ENCODE measurements at regions not wholly inside any gene's neighbourhood (a gene's known extent, or its start where the extent isn't known, plus 50 kb on each side); places are given as distances from the start of the nearest gene placed in this dataset.

DNA sequence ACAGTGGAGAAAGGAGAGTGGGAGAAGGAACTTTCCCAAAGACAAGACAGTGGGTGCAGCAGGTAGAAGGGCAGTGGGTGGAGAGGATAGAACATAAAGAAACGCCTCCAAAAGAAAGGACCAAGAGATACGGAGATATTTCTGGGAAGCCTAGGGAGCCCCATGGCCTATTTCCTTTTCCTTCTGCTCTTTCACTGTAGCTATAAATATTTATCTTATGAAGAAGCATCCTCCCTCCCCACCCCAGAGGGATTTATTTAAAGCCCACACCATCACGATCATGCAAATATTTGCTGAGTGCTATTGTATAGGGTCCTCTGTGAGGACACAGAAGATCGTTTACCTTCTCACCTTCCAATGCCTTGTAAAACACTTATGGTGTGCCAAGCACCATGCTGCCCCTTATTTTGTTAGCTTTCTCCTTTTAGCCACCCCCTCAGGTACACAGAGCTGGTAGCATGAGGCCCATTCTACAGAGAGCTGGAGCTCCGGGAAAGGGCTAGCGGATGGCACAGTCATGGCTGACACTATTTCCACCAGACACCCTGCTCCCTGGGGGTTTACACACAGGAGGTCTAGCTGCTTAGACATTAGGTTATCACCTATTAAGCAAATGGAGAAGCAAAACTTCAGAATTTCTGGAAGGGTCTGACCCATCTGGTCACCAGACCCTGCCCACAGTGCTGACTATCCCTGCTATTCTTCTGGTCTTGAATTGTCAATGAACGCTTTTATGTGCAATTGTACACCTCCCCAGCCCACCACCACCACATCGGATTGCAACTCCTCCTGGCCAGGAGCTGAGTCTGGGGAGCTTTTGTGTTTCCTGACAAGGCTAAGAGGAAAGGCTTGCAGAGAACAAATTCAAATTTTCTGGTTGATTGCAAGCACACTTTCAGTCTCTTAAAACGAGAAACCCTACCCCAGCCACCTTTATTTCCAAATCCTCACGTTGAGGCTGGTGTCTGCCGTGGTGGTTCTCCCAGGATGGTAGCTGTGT lies 91.8 kb upstream of the KLF7 start:
- DNase-seq (ENCODE audit: low read depth, low spot score): no peak

DNA sequence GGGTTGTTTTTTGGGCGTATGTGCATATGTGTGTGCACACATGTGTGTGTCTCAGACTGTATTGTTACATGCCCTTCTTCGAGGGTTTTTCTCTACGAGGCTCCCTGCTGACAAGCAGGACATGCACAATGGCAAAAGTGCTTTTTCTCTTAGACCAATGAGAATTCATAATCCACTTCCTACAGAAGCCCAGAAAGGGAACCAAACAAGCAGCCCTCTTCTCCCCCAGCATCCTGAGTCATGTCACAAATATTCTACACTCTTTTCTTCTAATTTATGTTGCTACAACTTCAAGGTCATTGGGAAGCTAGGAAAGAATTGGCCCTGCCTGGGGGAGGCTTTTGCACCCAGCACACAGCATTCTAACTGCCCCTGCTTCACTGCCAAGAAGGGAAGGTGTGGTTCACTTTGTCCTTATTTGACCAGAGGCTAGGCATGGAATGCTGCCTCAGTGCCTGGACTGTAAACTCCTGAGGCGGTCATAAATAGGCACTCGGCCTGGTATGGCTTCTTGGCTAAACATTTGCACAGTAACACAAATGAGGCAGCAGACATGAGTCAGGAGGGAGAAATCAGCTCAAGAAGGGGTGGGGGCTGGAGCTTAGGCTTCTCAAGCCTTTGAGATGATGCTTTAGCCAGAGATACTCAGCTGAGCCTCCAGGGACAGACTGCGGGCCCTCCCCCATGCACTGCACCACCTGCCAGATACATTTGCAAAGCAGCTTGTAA lies 92.7 kb upstream of the KLF7 start:
- peak; percentile 64 for DNase-seq (ENCODE audit: low read depth, low spot score)

DNA sequence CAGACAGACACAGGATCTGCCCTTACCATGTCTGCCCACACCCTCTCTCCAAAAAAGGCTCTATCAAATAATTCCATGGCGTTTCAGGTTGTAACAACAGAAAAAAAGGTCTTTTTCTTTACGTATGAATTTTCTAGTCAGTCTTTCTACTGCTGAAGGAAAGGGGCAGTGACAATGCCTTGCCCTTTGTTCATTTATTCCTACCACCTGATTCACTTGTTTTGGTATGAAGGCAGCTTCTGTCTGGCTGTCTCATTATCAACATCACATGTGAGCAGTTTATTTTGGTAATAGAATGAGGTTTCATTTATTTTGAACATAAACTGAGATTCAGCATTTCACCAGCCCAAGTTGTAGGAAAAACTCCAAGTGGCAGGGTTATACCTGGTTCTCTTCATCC lies 94.3 kb upstream of the KLF7 start:
- DNase-seq (ENCODE audit: low read depth, low spot score): no peak

DNA sequence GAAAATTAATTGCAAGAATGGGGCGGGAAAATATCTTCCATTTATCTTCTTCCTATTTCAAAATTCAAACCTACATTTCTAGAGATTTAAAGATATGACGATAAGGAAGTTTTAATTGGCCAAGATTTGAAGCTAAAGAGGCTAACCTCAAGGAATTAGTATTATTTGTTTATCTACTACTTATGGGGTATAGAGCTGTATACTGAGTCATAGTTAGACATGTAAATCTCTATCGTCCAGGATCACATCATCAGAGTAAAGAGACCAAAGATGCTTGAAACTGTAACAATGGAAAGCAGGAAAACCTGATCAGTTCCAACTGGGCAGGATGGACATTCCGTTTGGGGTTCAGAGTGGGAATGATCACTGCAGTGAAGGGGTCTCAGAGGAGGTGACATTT lies 95.2 kb upstream of the KLF7 start:
- DNase-seq (ENCODE audit: low read depth, low spot score): no peak

GRCh38 chr2:207264310-207264709 lies 98.6 kb upstream of the KLF7 start:
- DNase-seq (ENCODE audit: low read depth, low spot score): no peak

- no peak for DNase-seq (ENCODE audit: low read depth, low spot score)
These were observed 99.6 kb upstream of the KLF7 start for GRCh38 chr2:207265332-207265731.

- DNase-seq (ENCODE audit: low read depth, low spot score): no peak
These were observed 100.1 kb upstream of the KLF7 start for GRCh38 chr2:207265869-207266268.

- no peak for DNase-seq (ENCODE audit: low read depth, low spot score)
These were observed 100.9 kb upstream of the KLF7 start for GRCh38 chr2:207266648-207267047.

DNA sequence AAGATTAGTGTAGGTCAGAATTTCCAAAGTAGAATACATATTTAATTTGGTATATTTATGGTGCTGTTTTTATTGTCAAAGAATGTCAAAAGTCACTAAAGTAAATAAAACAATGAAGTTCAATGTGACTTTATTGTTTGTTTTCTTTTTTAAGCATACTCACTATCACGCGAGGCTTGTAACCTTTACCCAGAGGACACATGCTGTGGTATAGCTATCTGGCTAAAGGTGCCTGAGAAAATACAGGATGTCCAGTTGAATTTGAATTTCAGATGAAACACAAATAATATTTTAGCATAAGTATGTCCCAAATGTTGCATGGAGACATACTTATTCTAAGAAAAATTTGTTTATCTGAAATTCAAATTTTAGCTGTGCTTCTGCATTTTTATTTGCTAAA lies 103.3 kb upstream of the KLF7 start:
- DNase-seq (ENCODE audit: low read depth, low spot score): no peak

DNA sequence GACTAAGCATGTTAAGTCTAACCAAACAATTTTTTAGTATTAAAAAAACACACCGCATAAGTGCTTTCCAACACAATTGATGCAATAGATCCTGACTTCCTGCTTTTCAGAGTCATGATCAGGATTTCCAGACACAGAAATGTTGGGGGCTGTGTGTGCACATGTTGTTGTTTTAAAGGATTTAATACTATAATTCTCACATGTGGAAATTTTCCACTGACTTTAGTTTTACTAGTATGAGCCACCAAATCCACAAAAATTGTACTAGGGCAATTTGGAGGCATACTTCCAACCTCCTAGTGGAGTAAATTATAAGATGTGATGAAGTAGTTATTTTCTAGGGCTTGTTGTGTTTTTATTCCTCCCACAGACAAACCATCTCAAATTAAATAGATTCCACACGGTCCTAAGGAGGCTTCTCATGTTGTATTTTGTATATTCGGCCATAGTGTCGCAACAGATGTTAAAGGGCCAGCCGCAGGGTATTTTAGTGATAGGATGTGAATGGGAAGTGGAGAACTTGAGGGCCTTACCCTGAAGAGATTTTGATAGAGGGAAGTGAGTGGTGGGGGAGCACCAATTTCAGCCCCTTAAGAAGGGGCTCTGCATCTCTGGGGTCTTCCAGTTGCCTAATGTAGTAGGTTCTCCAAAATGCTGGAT lies 108.9 kb upstream of the KLF7 start:
- DNase-seq (ENCODE audit: low read depth, low spot score): no peak

DNA sequence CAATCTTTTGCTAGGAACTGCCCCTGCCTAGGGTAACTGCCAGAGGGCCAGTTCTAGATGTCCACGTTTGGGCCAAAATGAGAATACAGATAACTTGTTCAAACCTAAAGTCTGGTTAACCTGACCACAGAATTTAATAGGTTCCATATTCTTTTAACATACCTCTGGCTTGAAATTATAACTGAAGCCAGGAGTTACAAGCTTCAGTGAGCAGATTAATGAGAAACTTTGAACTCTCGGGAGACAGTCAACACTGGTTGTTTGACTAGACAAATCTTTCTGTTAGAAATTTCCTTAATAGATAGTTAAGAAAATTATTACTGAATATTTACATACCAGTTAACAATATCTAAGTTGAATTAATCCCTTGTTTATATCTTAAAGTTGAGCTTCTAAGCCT lies 110.0 kb upstream of the KLF7 start:
- DNase-seq (ENCODE audit: low read depth, low spot score): no peak

- no peak for DNase-seq (ENCODE audit: low read depth, low spot score)
These were observed 110.5 kb upstream of the KLF7 start for GRCh38 chr2:207276248-207276647.

DNA sequence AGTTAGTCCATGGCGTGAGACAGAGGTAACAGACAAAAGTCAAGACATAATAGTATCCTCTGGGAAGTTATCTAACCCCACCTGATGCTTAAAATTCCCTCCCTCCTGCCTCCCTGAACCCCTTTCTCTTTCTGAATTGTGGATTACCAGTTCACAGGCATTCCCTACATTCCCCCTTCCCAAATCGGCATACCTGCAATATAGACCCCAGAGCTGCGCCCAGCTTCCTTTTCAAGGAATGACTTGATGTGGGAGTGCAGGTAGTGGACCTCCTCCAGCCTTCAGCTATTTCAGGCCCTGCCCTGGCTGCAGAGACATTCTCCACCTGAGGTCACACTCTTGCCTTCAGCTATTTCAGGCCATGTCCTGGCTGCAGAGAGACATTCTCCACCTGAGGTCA lies 111.1 kb upstream of the KLF7 start:
- DNase-seq (ENCODE audit: low read depth, low spot score): no peak

DNA sequence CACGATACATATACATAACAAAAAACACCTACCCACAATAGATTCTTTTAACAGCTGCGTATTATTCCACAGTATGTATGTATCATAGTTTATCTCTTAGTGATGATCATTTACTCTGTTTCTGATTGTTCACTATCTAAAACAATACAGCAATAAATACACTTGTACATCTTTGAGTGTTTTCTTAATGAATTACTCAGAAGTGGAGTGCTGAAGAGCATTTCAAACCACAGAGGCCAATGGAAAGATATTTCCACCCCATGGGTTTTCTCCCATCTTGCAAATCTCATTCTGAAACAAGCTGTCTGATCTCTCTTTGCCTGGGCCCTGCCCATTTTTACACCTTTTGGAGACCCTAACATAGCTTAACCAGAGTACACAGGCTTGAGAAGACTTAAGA lies 113.8 kb upstream of the KLF7 start:
- DNase-seq (ENCODE audit: low read depth, low spot score): no peak

- no peak for DNase-seq (ENCODE audit: low read depth, low spot score)
These were observed 115.7 kb upstream of the KLF7 start for GRCh38 chr2:207281436-207281835.

DNA sequence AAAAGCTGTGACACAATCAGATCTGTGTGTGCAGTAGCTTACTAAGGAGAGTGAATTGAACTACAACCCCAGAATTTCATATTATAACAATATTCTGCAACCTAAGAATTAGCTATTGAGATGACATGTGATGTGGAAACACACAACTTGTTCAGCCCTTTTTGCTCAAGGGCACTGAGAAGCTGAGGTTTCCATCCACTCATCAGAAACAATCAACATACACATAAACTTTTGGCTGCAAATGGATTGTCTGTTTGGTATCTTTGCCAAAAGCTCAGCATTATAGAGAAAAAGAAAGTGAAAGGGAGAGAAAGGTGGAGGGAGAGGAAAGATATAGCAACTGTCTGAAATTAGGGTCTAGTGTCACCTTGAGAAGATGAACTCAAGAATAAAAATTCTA lies 117.2 kb upstream of the KLF7 start:
- DNase-seq (ENCODE audit: low read depth, low spot score): no peak

- no peak for DNase-seq (ENCODE audit: low read depth, low spot score)
These were observed 117.6 kb upstream of the KLF7 start for GRCh38 chr2:207283356-207283755.

GRCh38 chr2:207284556-207285472 lies 119.1 kb upstream of the KLF7 start:
- no peak for DNase-seq (ENCODE audit: low read depth, low spot score)

DNA sequence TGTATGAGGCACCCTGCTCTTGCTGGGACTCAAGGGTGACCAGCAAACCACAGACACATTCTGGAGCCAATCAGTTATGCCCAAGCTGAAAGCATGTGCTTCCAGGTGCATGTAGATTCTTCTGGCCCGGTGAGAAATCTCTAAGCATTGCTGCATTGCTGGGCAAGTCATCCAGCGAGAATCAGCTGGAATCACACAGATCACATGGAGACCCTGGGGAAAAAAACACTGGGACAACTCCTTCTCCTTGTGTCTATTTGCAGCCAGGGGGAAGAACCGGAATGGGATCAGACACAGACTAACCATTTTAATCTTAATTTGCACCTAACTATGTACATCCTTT lies 119.7 kb upstream of the KLF7 start:
- DNase-seq (ENCODE audit: low read depth, low spot score): no peak

DNA sequence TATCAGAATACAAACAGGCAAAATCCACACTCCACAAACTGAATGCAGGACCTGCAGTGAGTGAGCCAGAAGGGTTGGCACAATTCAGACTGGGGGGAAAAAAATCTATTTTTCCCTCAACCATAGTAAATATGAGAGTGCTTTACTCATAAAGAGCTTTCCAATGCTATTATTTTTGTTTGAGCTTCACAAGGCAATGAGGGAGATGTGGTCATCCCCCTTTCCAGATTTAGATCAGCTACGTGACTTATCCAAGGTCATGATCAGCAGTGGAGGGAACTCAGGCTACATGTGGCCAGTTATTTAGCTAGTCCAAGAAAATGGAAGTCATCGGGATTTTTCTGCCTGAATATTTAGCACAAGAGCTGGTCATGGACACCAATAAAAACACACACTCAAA lies 120.4 kb upstream of the KLF7 start:
- no peak for DNase-seq (ENCODE audit: low read depth, low spot score)

- no peak for DNase-seq (ENCODE audit: low read depth, low spot score)
These were observed 122.9 kb upstream of the KLF7 start for GRCh38 chr2:207288628-207289027.

Data from smooth muscle cell of the brain vasculature (primary cell).